ENCODE measurements at regions not wholly inside any gene's neighbourhood (a gene's known extent, or its start where the extent isn't known, plus 50 kb on each side); places are given as distances from the start of the nearest gene placed in this dataset.
"Not testable (repeated sequence)": the region's sequence is repeated elsewhere in the genome, so short reads cannot be mapped to it uniquely, and the experiment has no call there.

- no peak for DNase-seq (ENCODE audit: low read depth in 2 of 2)
Measured at GRCh38 chr11:98657711-98658110, 363.0 kb upstream of the CNTN5 start.

GRCh38 chr11:98659431-98659830 is 361.3 kb upstream of the CNTN5 start:
- no peak for DNase-seq (ENCODE audit: low read depth in 2 of 2)

GRCh38 chr11:98674390-98674789 is 346.4 kb upstream of the CNTN5 start:
- DNase-seq (ENCODE audit: low read depth in 2 of 2) = no peak

GRCh38 chr11:98679673-98680072 is 341.1 kb upstream of the CNTN5 start:
- no peak for DNase-seq (ENCODE audit: low read depth in 2 of 2)

GRCh38 chr11:98701541-98701940 is 319.2 kb upstream of the CNTN5 start:
- no peak for DNase-seq (ENCODE audit: low read depth in 2 of 2)

- DNase-seq (ENCODE audit: low read depth in 2 of 2) = no peak
Measured at GRCh38 chr11:98703779-98704556, 316.8 kb upstream of the CNTN5 start.

- no peak for DNase-seq (ENCODE audit: low read depth in 2 of 2)
Measured at GRCh38 chr11:98710026-98710425, 310.7 kb upstream of the CNTN5 start.

- peak in 1 of 2 experiments; percentile 0 for DNase-seq (ENCODE audit: low read depth in 2 of 2)
Measured at GRCh38 chr11:98710986-98711385, 309.8 kb upstream of the CNTN5 start.

- no peak for DNase-seq (ENCODE audit: low read depth in 2 of 2)
Measured at GRCh38 chr11:98720951-98721350, 299.8 kb upstream of the CNTN5 start.

GRCh38 chr11:98725471-98725870 is 295.3 kb upstream of the CNTN5 start:
- peak in 1 of 2 experiments; percentile 7 for DNase-seq (ENCODE audit: low read depth in 2 of 2)

GRCh38 chr11:98728421-98728820 is 292.3 kb upstream of the CNTN5 start:
- no peak for DNase-seq (ENCODE audit: low read depth in 2 of 2)

- no peak for DNase-seq (ENCODE audit: low read depth in 2 of 2)
Measured at GRCh38 chr11:98729118-98729517, 291.6 kb upstream of the CNTN5 start.

- no peak for DNase-seq (ENCODE audit: low read depth in 2 of 2)
Measured at GRCh38 chr11:98732947-98733346, 287.8 kb upstream of the CNTN5 start.

- DNase-seq (ENCODE audit: low read depth in 2 of 2) = not testable (repeated sequence)
Measured at GRCh38 chr11:98733378-98733777, 287.4 kb upstream of the CNTN5 start.

- no peak for DNase-seq (ENCODE audit: low read depth in 2 of 2)
Measured at GRCh38 chr11:98734686-98735085, 286.1 kb upstream of the CNTN5 start.

GRCh38 chr11:98736833-98737232 is 283.9 kb upstream of the CNTN5 start:
- no peak for DNase-seq (ENCODE audit: low read depth in 2 of 2)

GRCh38 chr11:98740321-98740720 is 280.4 kb upstream of the CNTN5 start:
- no peak for DNase-seq (ENCODE audit: low read depth in 2 of 2)

GRCh38 chr11:98763446-98763845 is 257.3 kb upstream of the CNTN5 start:
- not testable (repeated sequence) for DNase-seq (ENCODE audit: low read depth in 2 of 2)

- DNase-seq (ENCODE audit: low read depth in 2 of 2) = no peak
Measured at GRCh38 chr11:98766903-98767302, 253.8 kb upstream of the CNTN5 start.

- DNase-seq (ENCODE audit: low read depth in 2 of 2) = not testable (repeated sequence)
Measured at GRCh38 chr11:98770046-98770445, 250.7 kb upstream of the CNTN5 start.

GRCh38 chr11:98771791-98772190 is 249.0 kb upstream of the CNTN5 start:
- no peak for DNase-seq (ENCODE audit: low read depth in 2 of 2)

- no peak for DNase-seq (ENCODE audit: low read depth in 2 of 2)
Measured at GRCh38 chr11:98772893-98773292, 247.9 kb upstream of the CNTN5 start.

- DNase-seq (ENCODE audit: low read depth in 2 of 2) = no peak
Measured at GRCh38 chr11:98793276-98793675, 227.5 kb upstream of the CNTN5 start.

- no peak for DNase-seq (ENCODE audit: low read depth in 2 of 2)
Measured at GRCh38 chr11:98798333-98798732, 222.4 kb upstream of the CNTN5 start.
